ENCODE measurements at regions not wholly inside any gene's neighbourhood (a gene's known extent, or its start where the extent isn't known, plus 50 kb on each side); places are given as distances from the start of the nearest gene placed in this dataset.

DNA sequence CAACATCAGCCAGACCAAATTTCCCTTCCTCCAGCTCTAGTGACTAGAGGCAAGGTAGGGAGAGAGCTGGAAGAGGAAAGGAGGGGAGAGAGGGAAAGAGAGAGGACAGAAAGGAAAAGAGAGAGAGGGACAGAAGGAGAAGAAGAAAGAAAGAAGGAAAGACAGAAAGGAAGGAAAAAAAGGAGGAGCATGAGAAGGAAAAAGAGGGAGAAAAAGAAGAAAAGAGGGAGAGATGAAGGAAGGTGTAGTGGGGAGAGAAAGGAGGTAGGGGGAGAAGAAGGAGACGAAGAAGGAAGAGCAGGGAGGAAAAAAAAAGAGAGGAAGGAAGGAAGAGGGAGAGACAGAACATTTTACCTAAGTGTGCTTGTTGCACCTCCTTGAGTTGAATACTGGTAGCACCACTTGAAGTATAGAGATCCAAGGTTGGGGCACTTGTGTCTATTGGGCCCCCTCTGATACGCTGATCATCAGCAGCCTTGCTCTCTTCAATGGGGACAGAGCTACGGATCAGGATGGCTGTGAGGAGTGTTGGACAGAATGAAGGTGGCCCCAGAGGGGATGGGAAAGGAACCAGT is 232.5 kb downstream of the SUDS3 start:
- TF ChIP-seq, protein P1, sequence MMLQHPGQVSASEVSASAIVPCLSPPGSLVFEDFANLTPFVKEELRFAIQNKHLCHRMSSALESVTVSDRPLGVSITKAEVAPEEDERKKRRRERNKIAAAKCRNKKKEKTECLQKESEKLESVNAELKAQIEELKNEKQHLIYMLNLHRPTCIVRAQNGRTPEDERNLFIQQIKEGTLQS (IDR thresholded peaks at IDR 0.05): no peak
- TF ChIP-seq, protein P2, sequence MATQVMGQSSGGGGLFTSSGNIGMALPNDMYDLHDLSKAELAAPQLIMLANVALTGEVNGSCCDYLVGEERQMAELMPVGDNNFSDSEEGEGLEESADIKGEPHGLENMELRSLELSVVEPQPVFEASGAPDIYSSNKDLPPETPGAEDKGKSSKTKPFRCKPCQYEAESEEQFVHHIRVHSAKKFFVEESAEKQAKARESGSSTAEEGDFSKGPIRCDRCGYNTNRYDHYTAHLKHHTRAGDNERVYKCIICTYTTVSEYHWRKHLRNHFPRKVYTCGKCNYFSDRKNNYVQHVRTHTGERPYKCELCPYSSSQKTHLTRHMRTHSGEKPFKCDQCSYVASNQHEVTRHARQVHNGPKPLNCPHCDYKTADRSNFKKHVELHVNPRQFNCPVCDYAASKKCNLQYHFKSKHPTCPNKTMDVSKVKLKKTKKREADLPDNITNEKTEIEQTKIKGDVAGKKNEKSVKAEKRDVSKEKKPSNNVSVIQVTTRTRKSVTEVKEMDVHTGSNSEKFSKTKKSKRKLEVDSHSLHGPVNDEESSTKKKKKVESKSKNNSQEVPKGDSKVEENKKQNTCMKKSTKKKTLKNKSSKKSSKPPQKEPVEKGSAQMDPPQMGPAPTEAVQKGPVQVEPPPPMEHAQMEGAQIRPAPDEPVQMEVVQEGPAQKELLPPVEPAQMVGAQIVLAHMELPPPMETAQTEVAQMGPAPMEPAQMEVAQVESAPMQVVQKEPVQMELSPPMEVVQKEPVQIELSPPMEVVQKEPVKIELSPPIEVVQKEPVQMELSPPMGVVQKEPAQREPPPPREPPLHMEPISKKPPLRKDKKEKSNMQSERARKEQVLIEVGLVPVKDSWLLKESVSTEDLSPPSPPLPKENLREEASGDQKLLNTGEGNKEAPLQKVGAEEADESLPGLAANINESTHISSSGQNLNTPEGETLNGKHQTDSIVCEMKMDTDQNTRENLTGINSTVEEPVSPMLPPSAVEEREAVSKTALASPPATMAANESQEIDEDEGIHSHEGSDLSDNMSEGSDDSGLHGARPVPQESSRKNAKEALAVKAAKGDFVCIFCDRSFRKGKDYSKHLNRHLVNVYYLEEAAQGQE (IDR thresholded peaks at IDR 0.05): no peak
- TF ChIP-seq, protein P3, sequence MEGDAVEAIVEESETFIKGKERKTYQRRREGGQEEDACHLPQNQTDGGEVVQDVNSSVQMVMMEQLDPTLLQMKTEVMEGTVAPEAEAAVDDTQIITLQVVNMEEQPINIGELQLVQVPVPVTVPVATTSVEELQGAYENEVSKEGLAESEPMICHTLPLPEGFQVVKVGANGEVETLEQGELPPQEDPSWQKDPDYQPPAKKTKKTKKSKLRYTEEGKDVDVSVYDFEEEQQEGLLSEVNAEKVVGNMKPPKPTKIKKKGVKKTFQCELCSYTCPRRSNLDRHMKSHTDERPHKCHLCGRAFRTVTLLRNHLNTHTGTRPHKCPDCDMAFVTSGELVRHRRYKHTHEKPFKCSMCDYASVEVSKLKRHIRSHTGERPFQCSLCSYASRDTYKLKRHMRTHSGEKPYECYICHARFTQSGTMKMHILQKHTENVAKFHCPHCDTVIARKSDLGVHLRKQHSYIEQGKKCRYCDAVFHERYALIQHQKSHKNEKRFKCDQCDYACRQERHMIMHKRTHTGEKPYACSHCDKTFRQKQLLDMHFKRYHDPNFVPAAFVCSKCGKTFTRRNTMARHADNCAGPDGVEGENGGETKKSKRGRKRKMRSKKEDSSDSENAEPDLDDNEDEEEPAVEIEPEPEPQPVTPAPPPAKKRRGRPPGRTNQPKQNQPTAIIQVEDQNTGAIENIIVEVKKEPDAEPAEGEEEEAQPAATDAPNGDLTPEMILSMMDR (IDR thresholded peaks at IDR 0.05; ENCODE audit: low read depth, low read length, missing input control): no peak
- no peak for TF ChIP-seq TAF1 (conservative IDR thresholded peaks at IDR 0.05)
- TF ChIP-seq, protein P4, sequence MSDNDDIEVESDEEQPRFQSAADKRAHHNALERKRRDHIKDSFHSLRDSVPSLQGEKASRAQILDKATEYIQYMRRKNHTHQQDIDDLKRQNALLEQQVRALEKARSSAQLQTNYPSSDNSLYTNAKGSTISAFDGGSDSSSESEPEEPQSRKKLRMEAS (IDR thresholded peaks at IDR 0.05): no peak
- no peak for TF ChIP-seq HNF4A (conservative IDR thresholded peaks at IDR 0.05)
- TF ChIP-seq GABPA (IDR thresholded peaks at IDR 0.05 in 1 of 2, conservative IDR thresholded peaks at IDR 0.05 in 1 of 2): no peak
- TF ChIP-seq SP1 (IDR thresholded peaks at IDR 0.05): no peak
- no peak for TF ChIP-seq RAD21 (IDR thresholded peaks at IDR 0.05)
